ENCODE measurements at regions not wholly inside any gene's neighbourhood (a gene's known extent, or its start where the extent isn't known, plus 50 kb on each side); places are given as distances from the start of the nearest gene placed in this dataset.

DNA sequence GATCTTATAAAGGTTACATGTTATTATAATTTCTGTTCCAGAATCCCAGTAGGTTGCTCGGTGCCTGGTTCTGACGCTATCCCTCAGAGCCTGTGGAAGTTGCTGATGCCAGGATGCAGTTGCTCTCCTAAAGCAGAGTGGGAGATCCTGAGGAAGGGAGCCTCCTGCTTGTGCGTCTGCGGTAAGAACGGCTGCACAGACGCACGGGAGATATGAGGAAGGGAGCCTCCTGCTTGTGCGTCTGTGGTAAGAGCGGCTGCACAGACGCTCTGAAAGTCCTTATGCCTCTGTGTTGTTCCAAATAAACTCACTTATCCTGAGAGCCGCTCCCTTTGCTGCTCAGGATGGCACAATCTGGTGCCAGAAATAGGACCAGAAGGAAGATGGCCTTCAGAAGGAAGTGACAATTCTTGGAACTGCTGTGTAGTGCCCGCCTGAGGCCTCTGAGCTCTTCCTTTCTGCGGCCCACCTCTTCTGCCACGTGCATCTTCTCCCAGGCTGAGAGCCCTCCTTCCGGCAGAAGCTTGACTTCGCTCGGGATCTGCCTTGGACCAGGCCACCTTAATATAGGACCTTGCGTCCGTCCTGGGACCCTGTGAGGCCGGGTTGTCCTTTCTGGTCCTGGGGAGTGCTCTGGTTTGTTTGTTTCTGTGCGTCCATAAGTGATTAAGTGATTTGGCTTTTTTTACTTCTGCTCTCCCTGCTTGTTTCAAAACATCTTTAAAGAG lies 89.5 kb downstream of the RTP5 start:
- TF ChIP-seq, protein P1, sequence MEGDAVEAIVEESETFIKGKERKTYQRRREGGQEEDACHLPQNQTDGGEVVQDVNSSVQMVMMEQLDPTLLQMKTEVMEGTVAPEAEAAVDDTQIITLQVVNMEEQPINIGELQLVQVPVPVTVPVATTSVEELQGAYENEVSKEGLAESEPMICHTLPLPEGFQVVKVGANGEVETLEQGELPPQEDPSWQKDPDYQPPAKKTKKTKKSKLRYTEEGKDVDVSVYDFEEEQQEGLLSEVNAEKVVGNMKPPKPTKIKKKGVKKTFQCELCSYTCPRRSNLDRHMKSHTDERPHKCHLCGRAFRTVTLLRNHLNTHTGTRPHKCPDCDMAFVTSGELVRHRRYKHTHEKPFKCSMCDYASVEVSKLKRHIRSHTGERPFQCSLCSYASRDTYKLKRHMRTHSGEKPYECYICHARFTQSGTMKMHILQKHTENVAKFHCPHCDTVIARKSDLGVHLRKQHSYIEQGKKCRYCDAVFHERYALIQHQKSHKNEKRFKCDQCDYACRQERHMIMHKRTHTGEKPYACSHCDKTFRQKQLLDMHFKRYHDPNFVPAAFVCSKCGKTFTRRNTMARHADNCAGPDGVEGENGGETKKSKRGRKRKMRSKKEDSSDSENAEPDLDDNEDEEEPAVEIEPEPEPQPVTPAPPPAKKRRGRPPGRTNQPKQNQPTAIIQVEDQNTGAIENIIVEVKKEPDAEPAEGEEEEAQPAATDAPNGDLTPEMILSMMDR (IDR thresholded peaks at IDR 0.05), result no peak
- no peak for TF ChIP-seq EP300 (IDR thresholded peaks at IDR 0.05)
- no peak for TF ChIP-seq POLR2A (IDR thresholded peaks at IDR 0.05)

Data from suprapubic skin (tissue), 3 donors.